ENCODE measurements at regions not wholly inside any gene's neighbourhood (a gene's known extent, or its start where the extent isn't known, plus 50 kb on each side); places are given as distances from the start of the nearest gene placed in this dataset.
A peak's percentile ranks its signal among the peaks of the same experiment; 100 is the strongest.
"Not testable (repeated sequence)": the region's sequence is repeated elsewhere in the genome, so short reads cannot be mapped to it uniquely, and the experiment has no call there.

- DNase-seq, result no peak
Observed at GRCh38 chr6:27854421-27854820, 57.8 kb downstream of the OR2B2 start.

GRCh38 chr6:27851440-27851839 is 60.8 kb downstream of the OR2B2 start:
- no peak for DNase-seq

GRCh38 chr6:27849001-27849400 is 63.2 kb downstream of the OR2B2 start:
- DNase-seq, result not testable (repeated sequence)

- no peak for DNase-seq
Observed at GRCh38 chr6:27847706-27848105, 64.5 kb downstream of the OR2B2 start.

- no peak for DNase-seq
Observed at GRCh38 chr6:27840572-27840971, 71.6 kb downstream of the OR2B2 start.

- no peak for DNase-seq
Observed at GRCh38 chr6:27839626-27840475, 72.3 kb downstream of the OR2B2 start.

- DNase-seq, result no peak
Observed at GRCh38 chr6:27838945-27839625, 73.1 kb downstream of the OR2B2 start.

- DNase-seq, result peak; percentile 78
Observed at GRCh38 chr6:27838058-27838944, 73.9 kb downstream of the OR2B2 start.

- no peak for DNase-seq
Observed at GRCh38 chr6:27837625-27838057, 74.6 kb downstream of the OR2B2 start.

GRCh38 chr6:27836783-27837624 is 75.2 kb downstream of the OR2B2 start:
- peak; percentile 60 for DNase-seq

GRCh38 chr6:27836141-27836782 is 75.9 kb downstream of the OR2B2 start:
- no peak for DNase-seq

- DNase-seq, result no peak
Observed at GRCh38 chr6:27834879-27835549, 77.2 kb downstream of the OR2B2 start.

- DNase-seq, result no peak
Observed at GRCh38 chr6:27834384-27834783, 77.8 kb downstream of the OR2B2 start.

- DNase-seq, result peak; percentile 83
Observed at GRCh38 chr6:27831434-27832081, 80.6 kb downstream of the OR2B2 start.

GRCh38 chr6:27830600-27831433 is 81.4 kb downstream of the OR2B2 start:
- DNase-seq, result peak; percentile 59

- DNase-seq, result no peak
Observed at GRCh38 chr6:27830212-27830599, 82.0 kb downstream of the OR2B2 start.

GRCh38 chr6:27829453-27830211 is 82.6 kb downstream of the OR2B2 start:
- DNase-seq, result no peak

GRCh38 chr6:27827477-27827876 is 84.7 kb downstream of the OR2B2 start:
- not testable (repeated sequence) for DNase-seq

- DNase-seq, result not testable (repeated sequence)
Observed at GRCh38 chr6:27826612-27826985, 85.6 kb downstream of the OR2B2 start.
